AG08396 (cell line): ENCODE measurements at regions not wholly inside any gene's neighbourhood (a gene's known extent, or its start where the extent isn't known, plus 50 kb on each side); places are given as distances from the start of the nearest gene placed in this dataset.

Source experiments
- DNase-seq: peaks from one replicate; pipeline ENCODE4 v3.0.0; 2012; ENCODE audit warnings: low spot score, mixed read lengths

DNA sequence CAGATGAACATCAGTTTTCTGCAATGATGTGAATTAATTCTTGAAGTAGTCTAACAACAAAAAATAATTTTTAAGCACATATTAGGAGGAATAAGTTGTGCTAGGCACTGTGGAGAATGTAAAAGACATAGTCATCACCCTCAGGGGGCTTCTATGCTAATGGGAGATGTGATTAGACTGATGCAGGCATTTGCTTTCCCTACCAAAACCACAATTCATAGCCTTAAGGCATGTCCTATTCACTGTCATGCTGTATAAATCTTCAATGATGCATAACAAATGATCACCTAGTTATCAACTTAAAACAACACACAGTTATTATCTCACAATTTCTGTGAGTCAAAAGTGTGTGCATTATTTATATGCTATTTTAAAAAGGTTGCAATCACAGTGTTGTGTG is 422.6 kb downstream of the MAN2A1 start:
- DNase-seq, result no peak

DNA sequence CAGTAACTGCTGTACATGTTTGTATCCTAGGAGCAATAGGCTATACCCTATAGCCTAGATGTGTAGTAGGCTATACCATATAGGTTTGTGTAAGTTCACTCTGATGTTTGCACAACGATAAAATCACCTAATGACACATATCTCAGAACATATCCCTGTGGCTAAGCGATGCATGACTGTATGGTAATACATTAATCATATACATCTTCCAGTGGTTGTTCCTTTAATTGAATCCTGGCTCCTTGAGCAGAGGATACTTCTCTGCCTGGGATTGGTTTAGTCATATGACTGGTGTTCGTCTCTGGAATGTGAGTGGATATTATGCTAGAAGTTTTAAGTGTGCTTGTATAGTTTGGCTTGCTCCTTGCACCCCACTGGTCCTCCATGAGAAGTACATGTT is 425.8 kb downstream of the MAN2A1 start:
- no peak for DNase-seq

DNA sequence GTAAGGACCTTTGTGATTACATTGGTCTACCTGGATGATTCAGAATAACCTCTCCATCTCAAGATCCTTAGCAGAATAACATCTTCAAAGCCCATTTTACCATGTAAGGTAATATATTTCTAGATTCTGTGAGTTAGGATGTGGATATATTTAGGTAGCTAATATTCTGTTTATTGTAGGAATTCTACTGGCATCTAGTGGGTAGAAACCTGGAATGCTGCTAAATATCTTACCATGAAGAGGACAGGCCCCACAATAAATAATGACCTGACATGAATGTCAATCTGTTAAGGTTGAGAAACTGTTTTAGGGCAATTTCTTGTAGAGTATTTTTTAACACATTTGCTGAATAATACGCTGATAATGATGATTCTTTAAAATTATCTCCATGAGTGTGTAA is 426.8 kb downstream of the MAN2A1 start:
- DNase-seq, result no peak

DNA sequence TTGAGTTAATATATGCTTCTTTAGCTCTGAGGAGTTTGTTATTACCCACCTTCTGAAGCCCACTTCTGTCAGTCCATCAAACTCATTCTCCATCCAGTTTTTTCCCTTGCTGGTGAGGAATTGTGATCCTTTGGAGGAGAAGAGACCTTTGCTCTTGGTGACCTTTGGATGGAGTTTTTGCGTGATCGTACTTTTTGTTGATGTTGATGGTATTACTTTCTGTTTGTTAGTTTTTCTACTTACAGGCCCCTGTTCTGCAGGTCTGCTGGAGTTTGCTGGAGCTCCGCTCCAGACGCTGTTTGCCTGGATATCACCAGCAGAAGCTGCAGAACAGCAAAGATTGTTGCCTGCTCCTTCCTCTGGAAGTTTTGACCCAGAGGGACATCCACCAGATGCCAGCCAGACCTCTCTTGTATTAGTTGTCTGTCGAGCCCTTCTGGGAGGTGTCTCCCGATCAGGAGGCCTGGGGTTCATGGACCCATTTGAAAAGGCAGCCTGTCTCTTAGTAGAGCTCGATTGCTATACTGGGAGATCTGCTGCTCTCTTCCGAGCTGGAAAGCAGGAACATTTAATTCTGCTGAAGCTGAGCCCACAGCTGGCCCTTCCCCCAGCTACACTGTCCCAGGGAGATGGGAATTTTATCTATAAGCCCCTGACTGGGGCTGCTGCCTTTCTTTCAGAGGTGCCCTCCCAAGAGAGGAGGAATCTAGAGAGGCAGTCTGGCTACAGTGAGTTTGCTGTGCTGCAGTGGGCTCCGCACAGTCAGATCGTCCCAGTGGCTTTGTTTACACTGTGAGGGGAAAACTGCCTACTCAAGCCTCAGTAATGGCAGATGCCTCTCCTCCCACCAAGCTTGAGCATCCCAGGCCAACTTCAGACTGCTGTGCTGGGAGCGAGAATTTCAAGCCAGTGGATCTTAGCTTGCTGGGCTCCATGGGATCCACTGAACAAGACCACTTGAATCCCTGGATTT is 445.5 kb downstream of the MAN2A1 start:
- no peak for DNase-seq

DNA sequence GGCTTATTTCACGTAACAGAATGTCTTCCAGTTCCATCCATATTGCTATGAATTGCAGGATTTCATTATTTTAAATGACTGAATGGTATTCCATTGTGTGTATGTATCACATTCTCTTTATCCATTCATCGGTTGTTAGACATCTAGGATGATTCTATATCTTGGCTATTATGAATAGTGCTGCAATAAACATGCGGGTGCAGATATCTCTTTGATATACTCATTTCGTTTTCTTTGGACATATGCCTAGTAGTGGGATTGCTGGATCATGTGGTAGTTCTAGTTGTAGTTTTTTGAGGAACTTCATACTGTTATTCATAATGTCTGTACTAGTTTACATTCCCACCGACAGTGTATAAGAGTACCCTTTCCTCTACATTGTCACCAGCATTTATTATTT is 460.5 kb downstream of the MAN2A1 start:
- DNase-seq, result no peak

DNA sequence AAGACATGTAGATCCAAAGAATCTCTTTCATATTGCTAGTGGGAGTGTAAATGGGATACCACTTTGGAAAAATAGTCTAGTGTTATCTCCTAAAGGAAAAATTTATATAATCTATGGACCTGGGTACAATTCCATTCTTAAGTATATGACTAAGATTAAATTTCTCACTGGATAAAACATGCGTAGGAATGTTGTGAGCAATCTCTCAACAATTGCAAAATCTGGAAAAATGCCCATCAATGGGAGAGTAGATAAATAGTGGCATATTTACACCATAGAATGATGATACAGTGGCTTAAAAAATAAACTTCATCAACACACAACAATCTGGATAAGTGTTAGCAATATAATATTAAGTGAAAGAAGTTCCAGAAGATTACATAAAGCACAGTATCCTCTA is 469.5 kb downstream of the MAN2A1 start:
- no peak for DNase-seq

DNA sequence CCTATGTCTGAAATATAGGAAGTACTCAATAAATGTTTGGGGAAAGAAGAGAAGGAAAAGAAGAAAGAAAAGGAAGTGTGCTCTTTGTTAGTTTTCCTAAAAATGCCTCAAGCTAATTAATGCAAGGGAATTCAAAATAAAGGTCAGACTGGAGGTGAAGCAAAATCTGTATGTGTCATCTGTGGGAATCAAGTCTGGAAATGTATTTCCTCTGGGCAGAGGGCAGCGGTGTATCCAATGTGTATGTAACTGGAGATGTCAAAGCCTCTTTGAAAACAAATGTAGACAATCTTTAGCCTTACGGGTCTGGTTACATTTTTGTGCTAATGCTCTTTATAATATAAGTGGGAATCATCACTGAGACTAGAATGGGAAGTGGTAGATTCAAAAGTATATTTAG is 471.4 kb downstream of the MAN2A1 start:
- DNase-seq, result no peak

DNA sequence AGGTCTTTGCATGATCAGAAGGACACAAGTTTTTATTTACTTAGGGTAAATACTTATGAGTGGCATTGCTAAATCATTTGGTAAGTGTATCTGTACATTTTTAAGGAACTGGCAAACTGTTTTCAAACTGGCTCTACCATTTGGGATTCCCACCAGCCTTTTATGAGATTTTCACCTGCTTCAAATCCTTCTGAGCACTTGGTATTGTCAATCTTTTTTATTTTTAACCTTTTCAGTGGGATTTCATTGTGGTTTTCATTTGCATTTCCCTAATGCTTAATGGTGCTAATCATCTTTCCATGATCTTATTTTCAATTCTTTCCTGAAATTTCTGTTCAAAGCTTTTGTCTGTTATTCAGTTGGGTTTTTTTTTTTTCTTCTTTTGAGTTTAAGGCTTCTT is 475.6 kb downstream of the MAN2A1 start:
- no peak for DNase-seq

DNA sequence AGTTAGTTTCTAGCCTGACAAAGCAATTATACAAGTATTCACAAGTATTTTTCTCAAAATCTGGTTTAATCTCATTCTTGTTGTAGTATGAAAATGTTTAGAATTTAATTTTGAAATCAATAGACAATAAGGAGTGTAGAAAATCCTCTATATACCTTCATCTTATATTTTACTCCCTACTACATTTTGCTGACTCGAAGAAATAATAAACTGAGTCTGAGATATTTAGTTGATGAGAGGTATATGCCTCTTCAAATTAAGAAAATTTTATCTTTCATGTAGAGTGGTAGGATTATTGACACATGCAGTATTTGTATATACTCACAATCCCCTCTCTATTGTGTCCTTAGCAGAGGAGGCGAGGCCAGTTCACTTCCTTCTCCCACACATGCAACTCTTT is 477.7 kb downstream of the MAN2A1 start:
- no peak for DNase-seq

DNA sequence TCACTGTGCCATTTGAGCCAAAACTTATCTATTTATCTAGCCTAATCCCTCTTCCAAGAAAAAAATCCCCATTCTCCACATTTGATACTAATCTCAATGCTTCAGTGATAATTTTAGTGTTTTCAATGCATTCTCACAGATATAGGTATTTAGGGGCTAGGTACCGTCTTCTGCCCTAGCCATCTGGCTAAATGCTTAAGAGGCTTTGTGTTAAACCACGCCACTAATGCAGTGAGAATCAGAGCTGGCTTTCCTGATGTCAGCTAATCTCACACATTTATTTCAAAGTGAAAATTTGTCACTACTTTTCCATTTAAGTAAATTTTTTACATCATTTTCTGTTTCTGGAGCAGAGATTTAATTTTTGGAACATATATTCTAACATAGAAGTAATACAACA is 479.7 kb downstream of the MAN2A1 start:
- DNase-seq, result no peak

DNA sequence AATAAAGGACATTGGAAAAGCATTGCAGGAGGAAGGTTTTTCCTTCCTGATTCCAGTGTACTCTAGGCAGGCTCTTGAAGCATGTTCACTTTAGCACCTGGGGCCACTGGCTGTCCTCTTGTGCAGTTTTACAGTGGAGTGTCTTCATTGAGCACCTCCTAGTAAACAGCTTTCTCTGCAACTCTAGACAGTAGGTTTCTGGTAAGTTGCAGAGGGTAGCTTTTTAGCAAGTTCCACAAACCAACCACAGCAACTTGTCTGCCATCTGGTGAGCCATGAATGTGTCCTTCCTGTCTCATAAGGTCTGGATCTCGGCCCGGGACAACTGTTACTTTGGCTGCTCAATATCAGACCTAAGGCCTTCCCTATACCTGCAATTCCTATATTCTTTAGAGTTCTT is 488.0 kb downstream of the MAN2A1 start:
- DNase-seq, result no peak

DNA sequence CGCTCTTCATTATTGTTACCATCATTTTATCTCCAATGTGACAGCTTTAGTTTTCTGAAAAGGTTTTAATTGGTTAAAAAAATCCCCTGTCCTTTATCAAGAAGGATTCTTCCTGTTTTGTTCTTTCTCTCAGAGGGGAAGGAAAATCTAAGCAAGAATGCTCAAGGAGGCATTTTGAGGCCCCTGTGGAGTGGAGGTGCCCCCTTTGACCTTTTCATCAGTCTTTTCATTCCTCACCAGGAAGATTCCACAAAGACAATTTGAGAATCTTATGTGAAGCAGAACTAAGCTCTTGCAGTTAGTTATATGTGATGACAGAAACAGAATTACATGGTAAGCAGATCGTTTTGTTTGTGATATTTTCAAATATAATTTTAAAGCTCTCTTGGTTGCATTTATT is 489.6 kb downstream of the MAN2A1 start:
- no peak for DNase-seq

DNA sequence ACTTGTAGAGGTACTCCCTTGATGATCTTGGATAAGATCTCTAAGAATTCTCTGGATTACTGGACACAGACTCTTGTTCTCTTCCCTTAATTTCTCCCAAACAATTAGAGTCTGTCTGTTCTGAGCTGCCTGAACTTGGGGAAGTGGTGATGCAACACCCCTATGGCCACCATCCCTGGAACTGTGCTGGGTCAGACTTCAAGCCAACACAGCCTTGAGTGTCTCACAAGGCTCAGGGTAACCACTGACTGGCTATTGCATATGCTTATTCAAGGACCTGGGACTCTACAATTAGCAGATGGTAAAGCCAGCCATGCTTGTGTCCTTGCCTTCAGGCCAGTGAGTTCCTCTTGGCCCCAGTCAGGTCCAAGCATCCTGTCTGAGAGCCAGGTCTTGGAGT is 504.5 kb downstream of the MAN2A1 start:
- no peak for DNase-seq

DNA sequence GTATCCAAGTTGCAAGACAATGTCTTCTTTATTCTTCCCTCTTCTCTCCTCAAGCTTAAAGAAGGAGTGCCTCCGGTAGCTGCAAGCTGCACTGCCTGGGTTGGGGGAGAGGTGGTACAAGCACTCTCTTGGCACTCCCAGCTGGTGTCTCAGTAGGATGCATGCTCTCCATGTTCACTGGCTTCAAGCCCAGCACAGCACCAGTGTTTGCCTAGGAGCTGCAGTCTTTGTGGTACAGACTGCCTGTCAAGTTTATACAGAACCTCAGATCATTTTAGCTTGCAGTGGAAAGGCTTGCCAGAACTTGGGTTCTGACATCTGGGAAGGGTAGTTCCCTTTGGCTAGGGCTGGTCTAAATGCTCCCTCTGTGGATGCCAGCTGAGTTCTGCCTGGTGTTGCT is 505.6 kb downstream of the MAN2A1 start:
- DNase-seq, result no peak

DNA sequence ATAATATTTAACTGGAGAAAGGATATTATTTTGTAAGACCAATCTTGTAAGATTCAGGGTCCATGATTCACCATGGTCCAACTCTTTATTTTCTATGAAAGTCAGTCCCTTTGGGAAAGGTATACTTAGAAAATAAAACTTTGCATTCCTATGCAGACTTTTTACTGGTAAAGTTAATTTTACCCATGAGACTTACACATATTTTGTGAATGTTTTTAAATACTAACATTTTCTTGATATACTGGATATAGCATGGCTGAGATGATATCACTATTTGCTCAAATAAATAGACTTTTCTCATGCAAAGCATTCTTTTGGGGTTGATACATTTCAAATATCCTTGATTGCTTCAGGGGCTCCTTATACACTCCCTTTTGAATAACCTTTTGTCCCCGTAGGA is 512.1 kb downstream of the MAN2A1 start:
- no peak for DNase-seq

DNA sequence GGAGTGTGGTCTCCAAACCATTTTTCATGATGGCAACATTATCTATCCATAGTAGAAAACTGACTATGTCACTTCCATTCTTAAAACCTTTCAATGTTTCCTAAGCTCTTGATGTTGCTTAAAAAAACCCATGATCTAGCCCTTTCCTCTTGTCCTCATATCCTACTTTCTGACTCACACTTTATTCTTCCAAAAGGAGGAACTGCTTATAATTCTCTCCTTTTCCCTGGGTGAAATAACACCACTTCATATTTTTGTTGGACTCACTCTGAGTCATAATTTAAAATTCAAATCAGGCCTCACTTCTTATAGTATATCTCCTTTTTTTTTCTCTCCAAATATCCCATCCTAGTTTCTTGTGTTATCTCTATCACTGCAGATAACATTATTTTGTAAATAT is 513.9 kb downstream of the MAN2A1 start:
- DNase-seq, result no peak

DNA sequence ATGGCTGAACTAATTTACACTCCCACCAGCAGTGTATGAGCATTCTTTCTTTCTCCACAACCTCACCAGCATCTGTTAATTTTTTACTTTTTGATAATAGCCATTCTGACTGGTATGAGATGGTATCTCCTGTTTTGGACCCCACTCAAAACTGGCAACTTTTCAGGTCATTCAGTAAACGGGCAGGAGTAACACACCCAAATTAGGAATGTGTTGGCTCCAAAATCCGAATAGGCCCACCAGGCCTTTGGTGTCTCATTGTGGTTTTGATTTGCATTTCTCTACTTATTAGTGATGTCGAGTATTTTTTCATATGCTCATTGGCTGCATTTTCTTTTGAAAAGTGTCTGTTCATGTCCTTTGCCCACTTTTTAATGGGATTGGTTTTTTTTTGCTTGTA is 517.1 kb downstream of the TMEM232 start:
- no peak for DNase-seq

DNA sequence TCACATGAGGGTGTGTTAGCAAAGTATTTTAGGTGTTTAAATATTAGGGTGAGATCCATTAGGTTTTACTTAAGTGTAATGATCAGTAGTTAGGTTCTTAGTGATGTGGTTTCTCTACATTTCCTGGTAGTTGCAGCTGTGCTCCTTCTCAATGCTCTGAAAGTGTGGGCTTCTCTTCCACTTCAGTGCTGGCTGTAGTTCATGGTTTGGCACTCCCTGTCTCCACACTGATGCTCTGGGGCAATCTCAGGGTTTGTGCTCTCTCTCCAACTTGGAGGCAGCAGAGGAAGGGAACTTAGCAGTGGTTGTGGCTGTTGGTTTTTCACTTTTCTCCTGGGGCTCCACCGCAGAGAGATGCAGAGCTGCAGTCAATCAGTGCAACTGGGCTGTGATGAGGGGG is 507.5 kb downstream of the TMEM232 start:
- DNase-seq, result no peak

DNA sequence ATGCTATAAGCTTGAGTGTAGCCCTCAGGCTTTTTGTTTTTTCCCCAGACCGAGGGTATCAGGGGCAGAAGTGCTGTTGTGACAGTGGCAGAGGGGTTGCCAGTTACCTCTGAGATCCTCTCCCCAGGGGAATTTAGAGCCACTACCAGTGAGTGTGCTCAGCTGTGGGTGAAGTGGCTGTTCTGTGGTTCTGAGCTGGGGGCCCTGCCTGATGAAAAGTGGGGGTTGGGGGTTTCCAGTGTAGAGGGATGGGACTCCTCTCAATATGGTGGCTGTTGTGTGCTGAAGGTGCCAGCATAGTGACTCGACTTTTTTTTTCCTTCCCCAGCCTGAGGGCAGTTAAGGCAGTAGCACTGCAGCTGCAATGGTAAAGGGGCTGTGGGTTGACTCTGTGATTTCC is 506.7 kb downstream of the TMEM232 start:
- DNase-seq, result no peak

DNA sequence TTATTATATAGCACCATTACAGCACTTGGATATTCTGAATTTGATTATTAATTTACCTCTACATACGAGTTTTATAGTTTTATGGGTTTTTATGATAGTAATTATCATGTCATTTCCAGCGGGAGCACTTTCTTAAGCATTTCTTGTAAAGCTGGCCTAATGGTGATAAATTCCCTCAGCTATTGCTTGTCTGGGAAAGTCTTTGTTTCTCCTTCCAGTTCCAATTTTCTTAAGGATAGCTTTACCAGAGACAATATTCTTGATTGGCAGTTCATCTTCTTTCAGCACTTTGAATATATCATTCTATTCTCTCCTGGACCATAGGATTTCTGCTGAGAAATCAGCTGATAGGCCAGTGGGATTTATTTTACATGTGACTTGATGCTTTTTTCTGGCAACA is 505.4 kb downstream of the TMEM232 start:
- DNase-seq, result no peak

DNA sequence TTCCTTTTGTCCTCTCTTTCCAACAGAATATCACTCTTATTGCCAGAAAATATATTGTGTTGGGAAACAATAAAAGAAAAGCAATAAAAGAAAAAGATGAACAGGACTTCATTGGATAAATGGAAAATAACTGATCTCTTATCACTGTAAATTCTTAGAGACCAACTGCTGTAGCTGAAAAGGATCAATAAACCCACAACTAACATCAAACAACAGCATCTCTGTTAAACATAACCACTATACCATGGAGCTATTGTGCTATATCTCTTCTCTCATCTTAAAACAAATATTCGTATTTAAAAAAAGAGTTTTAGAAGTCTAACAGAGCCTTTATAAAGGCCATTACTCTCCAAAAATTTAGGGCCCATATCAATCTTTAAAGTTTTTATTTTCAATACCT is 502.4 kb downstream of the TMEM232 start:
- DNase-seq, result no peak

DNA sequence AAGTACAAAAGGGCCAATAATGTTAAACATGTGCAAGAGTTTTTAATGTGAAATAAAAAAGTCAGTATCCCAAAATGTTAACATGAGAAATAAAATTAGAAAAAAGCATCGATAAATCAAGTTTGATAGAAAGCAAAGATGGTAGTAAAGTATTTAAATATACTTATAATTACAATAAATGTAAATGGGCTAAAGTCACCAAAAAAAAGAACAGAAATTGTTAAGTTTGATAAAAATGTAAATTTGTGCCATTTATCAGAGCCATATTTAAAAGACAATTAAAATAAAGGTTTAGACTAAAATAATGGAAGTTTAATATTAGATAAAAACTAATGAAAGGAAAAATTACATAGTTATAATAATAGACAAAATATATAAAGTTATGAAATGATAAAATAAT is 500.5 kb downstream of the TMEM232 start:
- no peak for DNase-seq

DNA sequence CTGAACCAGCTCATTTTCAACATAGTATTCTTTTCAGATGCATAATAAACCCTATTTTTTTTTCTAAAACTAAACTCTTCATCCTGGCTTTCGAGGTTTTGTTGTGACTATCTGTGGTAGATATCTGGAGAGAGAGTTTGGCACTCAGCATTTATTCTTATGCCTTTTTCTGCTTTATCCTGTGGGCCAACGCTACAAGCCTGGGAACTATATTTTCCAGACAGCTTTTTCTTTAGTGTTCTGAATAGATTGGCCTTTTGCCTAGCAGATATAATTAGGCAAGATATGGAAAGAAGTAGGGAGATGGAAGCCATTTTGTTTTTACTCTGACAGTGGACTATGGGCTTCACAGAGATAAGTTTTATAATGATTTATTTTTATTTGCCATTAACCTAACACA is 486.7 kb downstream of the TMEM232 start:
- no peak for DNase-seq

DNA sequence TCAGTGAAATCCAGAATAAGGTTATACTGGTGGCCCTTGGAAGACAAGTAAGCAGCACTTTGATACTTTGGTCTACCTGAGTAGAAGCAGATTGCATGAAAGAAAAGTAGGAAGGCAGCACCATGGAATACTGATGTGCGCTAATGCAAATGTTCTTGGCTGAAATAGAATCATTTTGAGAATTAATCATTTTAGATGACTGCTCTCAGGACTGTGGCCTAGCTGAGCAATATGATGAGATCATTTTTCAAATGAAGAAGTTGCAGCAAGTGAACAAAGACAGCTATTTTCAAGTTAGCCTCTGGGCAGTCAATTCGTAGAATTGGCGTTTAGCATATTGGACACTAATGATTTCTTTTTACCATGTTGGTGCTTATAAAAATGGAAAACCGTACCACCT is 483.5 kb downstream of the TMEM232 start:
- no peak for DNase-seq
